Activated CD8-positive, alpha-beta T cell treated with anti-CD3 and anti-CD28 coated beads for 36 hours (primary cell): ENCODE measurements at regions not wholly inside any gene's neighbourhood (a gene's known extent, or its start where the extent isn't known, plus 50 kb on each side); places are given as distances from the start of the nearest gene placed in this dataset.

Experiments
- ATAC-seq: fragments of 200-7000 bp; cut with Tn5 transposase; one replicate; pipeline ENCODE4 v1.10.0; 2021; ENCODE audit warnings: mild to moderate bottlenecking, moderate library complexity
- CTCF ChIA-PET: fragments of 350-600 bp; sonication (Branson Sonifier 250); formaldehyde crosslinking; loops from one replicate; lab custom pipeline; 2021; ENCODE audit warnings: antibody characterized with exemption; lab: Charles Lee
- POLR2A ChIA-PET: fragments of 350-600 bp; sonication (Branson Sonifier 250); formaldehyde crosslinking; loops from one replicate; lab custom pipeline; 2021; ENCODE audit warnings: antibody characterized with exemption; lab: Charles Lee
- DNase-seq: peaks from one replicate; pipeline ENCODE4 v3.0.0-alpha.2; 2020
- H3K27ac Mint-ChIP-seq: one replicate; pipeline ENCODE4 v1.8.0; 2021; ENCODE audit warnings: mild to moderate bottlenecking, mixed read lengths
- H3K27me3 Mint-ChIP-seq: one replicate; pipeline ENCODE4 v1.8.0; 2021; ENCODE audit warnings: mixed read lengths
- H3K36me3 Mint-ChIP-seq: one replicate; pipeline ENCODE4 v1.8.0; 2021; ENCODE audit warnings: low read depth, mixed read lengths
- H3K4me1 Mint-ChIP-seq: one replicate; pipeline ENCODE4 v1.8.0; 2021; ENCODE audit warnings: low read depth, mixed read lengths
- H3K4me3 Mint-ChIP-seq: one replicate; pipeline ENCODE4 v1.8.0; 2021; ENCODE audit warnings: mild to moderate bottlenecking, moderate library complexity, mixed read lengths
- H3K9me3 Mint-ChIP-seq: one replicate; pipeline ENCODE4 v1.8.0; 2021; ENCODE audit warnings: mixed read lengths
- CTCF ChIP-seq: fragments of 200-600 bp; IDR thresholded peaks from one replicate; pipeline ENCODE4 v1.8.0; 2022; ENCODE audit warnings: antibody characterized with exemption, mild to moderate bottlenecking
- intact Hi-C: fragments of 100-400 bp; cut with micrococcal nuclease; formaldehyde crosslinking; loops from one replicate; pipeline ENCODE4 v1.10.0; 2022

GRCh38 chr7:81534446-81534845, 235.4 kb downstream of the HGF start:
- no peaks in the 10 kb centered on the region for H3K9me3 Mint-ChIP-seq
- no peaks in the 10 kb centered on the region for H3K27me3 Mint-ChIP-seq
- H3K4me3 Mint-ChIP-seq = no peak overlapping the region
- H3K27ac Mint-ChIP-seq = no peak overlapping the region
- no peaks in the 10 kb centered on the region for H3K4me1 Mint-ChIP-seq
- ATAC-seq = no peak
- DNase-seq = no peak
- no peak for TF ChIP-seq CTCF
- ChIA-PET CTCF (no interaction called here), POLR2A (no interaction called here)
- intact Hi-C loops = no loop called here
- H3K36me3 Mint-ChIP-seq = no peaks in the 10 kb centered on the region

- DNase-seq = no peak
- intact Hi-C loops = no loop called here
- Mint-ChIP-seq H3K36me3 (no peaks in the 10 kb centered on the region), H3K27ac (no peak overlapping the region), H3K4me1 (no peaks in the 10 kb centered on the region), H3K27me3 (no peaks in the 10 kb centered on the region), H3K9me3 (no peaks in the 10 kb centered on the region), H3K4me3 (no peak overlapping the region)
- ATAC-seq = no peak
- ChIA-PET POLR2A (no interaction called here), CTCF (no interaction called here)
- no peak for TF ChIP-seq CTCF
These were observed 235.9 kb downstream of the HGF start for GRCh38 chr7:81533931-81534330.

- TF ChIP-seq CTCF = no peak
- Mint-ChIP-seq H3K9me3 (no peaks in the 10 kb centered on the region), H3K4me3 (no peak overlapping the region), H3K27ac (no peak overlapping the region), H3K27me3 (no peaks in the 10 kb centered on the region), H3K36me3 (no peaks in the 10 kb centered on the region), H3K4me1 (no peaks in the 10 kb centered on the region)
- DNase-seq (no peak), ATAC-seq (no peak)
- ChIA-PET POLR2A (interaction anchor here (0.9 kb wide), 1 partner anchor 16 kb away, joined by 3 read pairs; no protein-coding TSS in a partner anchor), CTCF (no interaction called here)
- intact Hi-C loops = no loop called here
These were observed 236.4 kb downstream of the HGF start for GRCh38 chr7:81533426-81533825.

- ATAC-seq (no peak), DNase-seq (no peak)
- Mint-ChIP-seq H3K9me3 (no peaks in the 10 kb centered on the region), H3K36me3 (no peaks in the 10 kb centered on the region), H3K4me1 (no peaks in the 10 kb centered on the region), H3K4me3 (no peak overlapping the region), H3K27ac (no peak overlapping the region), H3K27me3 (no peaks in the 10 kb centered on the region)
- no peak for TF ChIP-seq CTCF
- intact Hi-C loops = no loop called here
- ChIA-PET POLR2A (no interaction called here), CTCF (no interaction called here)
These were observed 240.1 kb downstream of the HGF start for GRCh38 chr7:81529785-81530184.

- no peak for TF ChIP-seq CTCF
- no peaks in the 10 kb centered on the region for H3K36me3 Mint-ChIP-seq
- no peaks in the 10 kb centered on the region for H3K27me3 Mint-ChIP-seq
- no peaks in the 10 kb centered on the region for H3K9me3 Mint-ChIP-seq
- DNase-seq = no peak
- ChIA-PET POLR2A (no interaction called here), CTCF (no interaction called here)
- no peaks in the 10 kb centered on the region for H3K4me1 Mint-ChIP-seq
- intact Hi-C loops = no loop called here
- H3K4me3 Mint-ChIP-seq = no peak overlapping the region
- no peak for ATAC-seq
- H3K27ac Mint-ChIP-seq = no peak overlapping the region
These were observed 242.2 kb downstream of the HGF start for GRCh38 chr7:81527651-81528050.
